ENCODE measurements at regions not wholly inside any gene's neighbourhood (a gene's known extent, or its start where the extent isn't known, plus 50 kb on each side); places are given as distances from the start of the nearest gene placed in this dataset.

DNA sequence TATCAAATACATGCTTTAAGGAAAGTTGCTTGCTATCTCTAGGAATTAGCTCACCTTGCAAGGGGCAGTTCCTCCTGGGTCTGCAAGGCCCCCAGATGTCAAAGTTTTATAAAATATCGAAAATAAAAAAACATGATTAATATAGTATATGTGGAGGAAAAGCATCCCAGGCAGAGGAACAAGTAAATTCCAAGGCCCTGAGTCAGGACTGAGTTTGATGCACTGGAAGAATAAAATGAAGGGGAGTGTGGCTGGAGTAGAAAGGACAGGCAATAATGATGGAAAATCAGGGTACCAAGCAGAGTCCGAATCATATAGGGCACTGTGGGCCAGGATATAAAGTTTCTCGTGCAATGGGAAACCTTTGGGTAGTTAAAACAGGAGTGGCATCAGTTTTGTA is 112.4 kb upstream of the EEPD1 start:
- Histone ChIP-seq H3K4me1 (ENCODE audit: insufficient read depth, insufficient read length) (no peaks in the 10 kb centered on the region), H3K27me3 (ENCODE audit: insufficient read depth, insufficient read length) (no peaks in the 10 kb centered on the region), H3K9ac (ENCODE audit: insufficient read length, low read depth) (no peak overlapping the region), H3K9me3 (ENCODE audit: insufficient read depth, low read length) (no peaks in the 10 kb centered on the region), H3K4me3 (ENCODE audit: insufficient read length, low read depth) (no peak overlapping the region), H3K36me3 (ENCODE audit: insufficient read depth, insufficient read length, low read length) (no peaks in the 10 kb centered on the region)
- no peak for DNase-seq (ENCODE audit: low read depth, low spot score)
- TF ChIP-seq ZNF274 (IDR thresholded peaks at IDR 0.05; ENCODE audit: low read depth, low read length): no peak
- TF ChIP-seq SUZ12 (IDR thresholded peaks at IDR 0.05; ENCODE audit: extremely low read depth, insufficient read depth, insufficient read length): no peak
- no peak for TF ChIP-seq YY1 (IDR thresholded peaks at IDR 0.05; ENCODE audit: insufficient read depth, insufficient read length)

DNA sequence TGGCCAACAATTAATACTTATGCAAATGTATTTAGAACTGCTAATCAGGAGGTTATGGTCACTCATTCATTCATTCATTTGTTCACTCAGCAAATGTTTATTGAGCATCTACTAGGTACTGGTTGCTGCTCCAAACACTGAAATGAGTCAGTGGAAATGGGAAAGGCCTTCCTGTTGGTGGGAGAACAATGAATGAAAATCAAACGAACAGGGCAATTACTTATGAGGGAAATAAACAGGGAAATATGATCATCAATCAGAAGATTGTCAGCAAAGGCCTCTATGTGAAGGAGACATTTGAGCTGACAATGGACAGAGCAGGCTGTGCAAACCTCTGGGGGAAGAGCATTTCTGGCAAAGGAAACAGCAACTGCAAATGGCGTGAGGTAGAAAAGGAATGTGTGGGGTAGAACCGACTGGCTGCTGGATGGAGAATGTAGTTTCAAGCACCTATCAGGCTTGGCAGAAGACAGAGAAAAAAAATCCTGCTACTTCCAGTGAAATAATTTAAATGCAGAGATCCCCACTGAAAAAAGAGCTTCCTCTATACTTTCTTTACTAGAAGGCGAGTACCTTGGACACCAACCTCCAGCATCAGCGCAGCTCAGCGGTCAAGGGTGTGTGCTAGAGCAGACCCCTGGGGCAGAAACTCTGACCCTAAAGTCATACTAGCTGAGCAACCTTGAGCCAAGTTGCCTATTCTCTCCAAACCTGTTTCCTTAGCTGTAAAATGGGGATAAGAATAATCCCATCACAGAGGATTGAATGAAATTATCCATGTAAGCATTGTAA is 108.8 kb upstream of the EEPD1 start:
- DNase-seq (ENCODE audit: low read depth, low spot score): no peak
- TF ChIP-seq YY1 (IDR thresholded peaks at IDR 0.05; ENCODE audit: insufficient read depth, insufficient read length) (no peak), SUZ12 (IDR thresholded peaks at IDR 0.05; ENCODE audit: extremely low read depth, insufficient read depth, insufficient read length) (no peak), ZNF274 (IDR thresholded peaks at IDR 0.05; ENCODE audit: low read depth, low read length) (no peak)
- Histone ChIP-seq H3K36me3 (ENCODE audit: insufficient read depth, insufficient read length, low read length) (no peaks in the 10 kb centered on the region), H3K4me3 (ENCODE audit: insufficient read length, low read depth) (no peak overlapping the region), H3K9me3 (ENCODE audit: insufficient read depth, low read length) (no peaks in the 10 kb centered on the region), H3K4me1 (ENCODE audit: insufficient read depth, insufficient read length) (peaks cover 4% of the 10 kb centered on the region), H3K27me3 (ENCODE audit: insufficient read depth, insufficient read length) (no peaks in the 10 kb centered on the region), H3K9ac (ENCODE audit: insufficient read length, low read depth) (no peak overlapping the region)

DNA sequence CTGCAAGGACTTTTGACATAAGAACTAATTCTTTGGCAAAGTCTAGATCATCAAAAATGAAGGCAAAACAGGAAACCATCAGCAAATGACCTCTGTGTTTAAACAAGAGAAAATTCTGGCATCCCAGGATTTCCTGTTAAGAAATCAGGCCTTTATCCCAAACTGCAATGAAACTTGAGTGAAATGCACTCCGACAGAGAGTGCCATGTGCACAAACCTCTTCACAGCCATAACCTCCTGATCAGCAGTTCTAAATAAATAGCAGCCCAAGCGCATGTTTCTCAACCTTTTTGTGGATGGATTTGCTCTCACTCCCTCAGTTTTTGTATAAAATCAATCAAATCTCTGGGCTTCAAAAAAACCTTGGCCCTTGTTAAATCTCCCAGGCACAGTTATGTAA is 107.7 kb upstream of the EEPD1 start:
- H3K36me3 ChIP-seq (ENCODE audit: insufficient read depth, insufficient read length, low read length): no peaks in the 10 kb centered on the region
- H3K9me3 ChIP-seq (ENCODE audit: insufficient read depth, low read length): no peaks in the 10 kb centered on the region
- no peak overlapping the region for H3K4me3 ChIP-seq (ENCODE audit: insufficient read length, low read depth)
- no peak for TF ChIP-seq SUZ12 (IDR thresholded peaks at IDR 0.05; ENCODE audit: extremely low read depth, insufficient read depth, insufficient read length)
- no peak for TF ChIP-seq ZNF274 (IDR thresholded peaks at IDR 0.05; ENCODE audit: low read depth, low read length)
- TF ChIP-seq YY1 (IDR thresholded peaks at IDR 0.05; ENCODE audit: insufficient read depth, insufficient read length): no peak
- H3K4me1 ChIP-seq (ENCODE audit: insufficient read depth, insufficient read length): peaks cover 7% of the 10 kb centered on the region
- H3K9ac ChIP-seq (ENCODE audit: insufficient read length, low read depth): no peak overlapping the region
- no peak for DNase-seq (ENCODE audit: low read depth, low spot score)
- no peaks in the 10 kb centered on the region for H3K27me3 ChIP-seq (ENCODE audit: insufficient read depth, insufficient read length)

DNA sequence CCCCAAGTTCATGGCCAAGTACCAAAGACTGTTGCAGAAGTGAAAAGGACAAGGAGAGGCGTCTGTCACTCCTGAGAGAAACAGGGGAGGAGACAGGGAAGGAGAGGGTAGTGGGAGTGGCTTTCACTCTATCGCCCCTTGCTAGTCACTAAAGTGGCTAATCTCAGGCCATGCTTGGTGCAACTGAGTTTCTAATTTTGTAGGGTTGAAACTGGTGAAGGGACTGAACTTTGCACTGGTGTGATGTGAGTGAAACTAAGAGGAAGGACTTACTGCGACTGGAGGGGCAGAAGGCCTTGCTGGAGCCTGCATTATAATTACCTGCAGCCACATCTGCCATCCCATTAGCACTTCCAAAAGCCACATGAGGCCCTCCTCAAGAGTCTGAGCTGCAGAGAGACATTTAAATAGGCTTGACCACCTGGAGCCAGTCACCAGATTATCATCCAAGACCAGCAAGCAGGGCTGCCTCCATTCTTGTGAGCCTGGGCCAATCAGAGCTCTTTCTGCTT is 107.2 kb upstream of the EEPD1 start:
- no peak for DNase-seq (ENCODE audit: low read depth, low spot score)
- Histone ChIP-seq H3K4me3 (ENCODE audit: insufficient read length, low read depth) (no peak overlapping the region), H3K27me3 (ENCODE audit: insufficient read depth, insufficient read length) (no peaks in the 10 kb centered on the region), H3K9me3 (ENCODE audit: insufficient read depth, low read length) (no peaks in the 10 kb centered on the region), H3K36me3 (ENCODE audit: insufficient read depth, insufficient read length, low read length) (no peaks in the 10 kb centered on the region), H3K9ac (ENCODE audit: insufficient read length, low read depth) (no peak overlapping the region), H3K4me1 (ENCODE audit: insufficient read depth, insufficient read length) (peaks cover 7% of the 10 kb centered on the region)
- TF ChIP-seq ZNF274 (IDR thresholded peaks at IDR 0.05; ENCODE audit: low read depth, low read length) (no peak), SUZ12 (IDR thresholded peaks at IDR 0.05; ENCODE audit: extremely low read depth, insufficient read depth, insufficient read length) (no peak), YY1 (IDR thresholded peaks at IDR 0.05; ENCODE audit: insufficient read depth, insufficient read length) (no peak)

DNA sequence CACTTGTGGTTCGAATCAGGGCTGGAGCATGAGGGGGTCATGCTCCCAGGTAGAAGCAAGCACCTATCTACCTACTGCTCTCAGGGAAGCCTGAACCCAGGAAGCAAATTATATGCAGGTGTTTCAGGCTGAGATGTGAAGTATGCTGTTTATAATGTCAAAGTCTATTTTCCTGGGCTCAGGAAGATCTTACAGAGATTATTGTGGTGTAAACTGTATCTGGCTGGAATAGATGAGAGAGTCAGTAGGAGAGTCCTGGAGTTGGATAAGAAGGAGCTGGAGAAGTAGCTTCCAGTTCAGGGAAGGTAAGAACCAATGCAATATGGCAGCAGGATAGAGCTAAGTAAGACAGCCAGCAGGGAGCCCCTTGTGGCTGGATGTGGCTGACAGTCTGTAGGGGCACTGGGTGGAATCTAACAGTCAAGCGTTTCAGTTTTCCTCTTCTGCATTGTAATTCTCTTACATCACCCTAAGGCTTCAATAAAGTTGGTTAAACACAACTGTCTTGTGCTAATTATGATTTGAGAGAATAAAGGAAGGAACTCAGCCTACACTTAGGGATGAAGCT is 105.9 kb upstream of the EEPD1 start:
- TF ChIP-seq SUZ12 (IDR thresholded peaks at IDR 0.05; ENCODE audit: extremely low read depth, insufficient read depth, insufficient read length) (no peak), ZNF274 (IDR thresholded peaks at IDR 0.05; ENCODE audit: low read depth, low read length) (no peak), YY1 (IDR thresholded peaks at IDR 0.05; ENCODE audit: insufficient read depth, insufficient read length) (no peak)
- Histone ChIP-seq H3K9me3 (ENCODE audit: insufficient read depth, low read length) (no peaks in the 10 kb centered on the region), H3K27me3 (ENCODE audit: insufficient read depth, insufficient read length) (no peaks in the 10 kb centered on the region), H3K4me1 (ENCODE audit: insufficient read depth, insufficient read length) (peaks cover 7% of the 10 kb centered on the region), H3K9ac (ENCODE audit: insufficient read length, low read depth) (no peak overlapping the region), H3K4me3 (ENCODE audit: insufficient read length, low read depth) (no peak overlapping the region), H3K36me3 (ENCODE audit: insufficient read depth, insufficient read length, low read length) (no peaks in the 10 kb centered on the region)
- no peak for DNase-seq (ENCODE audit: low read depth, low spot score)

DNA sequence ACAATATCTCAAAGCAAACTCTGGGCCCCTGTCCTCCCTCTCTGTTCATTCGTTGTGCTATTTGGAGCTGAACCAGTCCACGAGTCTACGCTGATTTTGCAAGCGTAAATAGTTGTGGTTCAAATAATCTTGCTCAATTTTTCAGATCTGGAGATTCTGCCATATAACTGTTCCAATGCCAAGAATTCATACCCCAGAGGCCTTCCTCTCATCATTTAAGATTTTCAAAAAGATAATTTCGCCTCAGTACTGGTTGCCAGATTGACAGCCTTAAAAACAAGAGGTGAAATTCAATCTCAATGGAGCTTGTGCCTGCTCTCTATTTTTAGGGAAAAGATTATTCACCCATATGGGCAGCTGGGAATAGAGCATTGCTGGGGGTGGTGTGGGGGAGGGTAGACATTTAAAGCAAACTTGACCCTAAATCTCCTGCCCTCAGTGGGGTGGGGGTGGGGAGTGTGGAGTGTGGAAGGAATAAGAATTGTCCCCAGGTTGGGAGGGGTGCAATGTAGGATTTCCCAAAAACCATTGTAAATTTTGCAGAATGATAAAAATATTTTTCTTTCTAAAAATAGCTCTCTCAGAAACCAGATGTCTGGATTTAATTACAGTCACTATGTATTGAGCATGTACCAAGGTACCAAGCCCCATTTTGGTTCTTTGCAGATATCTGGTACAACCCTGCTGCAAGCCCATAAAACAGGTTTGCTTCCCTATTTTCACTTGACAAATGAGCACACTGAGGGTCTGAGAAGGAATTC is 104.7 kb upstream of the EEPD1 start:
- Histone ChIP-seq H3K4me3 (ENCODE audit: insufficient read length, low read depth) (no peak overlapping the region), H3K9ac (ENCODE audit: insufficient read length, low read depth) (no peak overlapping the region), H3K9me3 (ENCODE audit: insufficient read depth, low read length) (no peaks in the 10 kb centered on the region), H3K27me3 (ENCODE audit: insufficient read depth, insufficient read length) (no peaks in the 10 kb centered on the region), H3K36me3 (ENCODE audit: insufficient read depth, insufficient read length, low read length) (no peaks in the 10 kb centered on the region), H3K4me1 (ENCODE audit: insufficient read depth, insufficient read length) (peaks cover 7% of the 10 kb centered on the region)
- DNase-seq (ENCODE audit: low read depth, low spot score): no peak
- no peak for TF ChIP-seq SUZ12 (IDR thresholded peaks at IDR 0.05; ENCODE audit: extremely low read depth, insufficient read depth, insufficient read length)
- no peak for TF ChIP-seq YY1 (IDR thresholded peaks at IDR 0.05; ENCODE audit: insufficient read depth, insufficient read length)
- no peak for TF ChIP-seq ZNF274 (IDR thresholded peaks at IDR 0.05; ENCODE audit: low read depth, low read length)

DNA sequence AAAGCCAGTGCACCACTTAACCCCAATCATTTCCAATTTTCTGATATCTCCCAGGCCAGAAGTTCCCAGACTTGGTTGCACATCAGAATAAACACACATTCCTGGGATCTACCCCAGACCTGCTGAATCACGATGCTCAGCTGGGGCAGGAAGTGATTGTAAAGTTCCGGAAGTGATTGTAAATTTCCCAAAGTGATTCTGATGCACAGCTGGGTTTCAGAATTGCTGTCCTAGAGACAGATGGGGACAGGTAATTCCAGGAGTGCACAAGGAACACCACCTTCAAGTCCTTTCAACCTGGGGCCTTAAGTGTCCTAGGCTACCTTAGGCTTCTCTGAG is 104.2 kb upstream of the EEPD1 start:
- H3K9ac ChIP-seq (ENCODE audit: insufficient read length, low read depth): no peak overlapping the region
- H3K27me3 ChIP-seq (ENCODE audit: insufficient read depth, insufficient read length): no peaks in the 10 kb centered on the region
- H3K4me3 ChIP-seq (ENCODE audit: insufficient read length, low read depth): no peak overlapping the region
- no peaks in the 10 kb centered on the region for H3K36me3 ChIP-seq (ENCODE audit: insufficient read depth, insufficient read length, low read length)
- no peak for DNase-seq (ENCODE audit: low read depth, low spot score)
- TF ChIP-seq SUZ12 (IDR thresholded peaks at IDR 0.05; ENCODE audit: extremely low read depth, insufficient read depth, insufficient read length) (no peak), YY1 (IDR thresholded peaks at IDR 0.05; ENCODE audit: insufficient read depth, insufficient read length) (no peak)
- H3K4me1 ChIP-seq (ENCODE audit: insufficient read depth, insufficient read length): peaks cover 7% of the 10 kb centered on the region
- no peaks in the 10 kb centered on the region for H3K9me3 ChIP-seq (ENCODE audit: insufficient read depth, low read length)
